GM12872 (cell line): ENCODE measurements at regions not wholly inside any gene's neighbourhood (a gene's known extent, or its start where the extent isn't known, plus 50 kb on each side); places are given as distances from the start of the nearest gene placed in this dataset.

Source experiments
- CTCF ChIP-seq: IDR thresholded peaks from 3 replicates; pipeline ENCODE4 v1.5.1; 2011; ENCODE audit warnings: low read depth, mild to moderate bottlenecking, low read length, moderate library complexity; ENCODE audit not compliant: insufficient read depth

GRCh38 chr2:238686223-238686622 is 161.7 kb upstream of the TWIST2 start:
- TF ChIP-seq CTCF = no peak

- TF ChIP-seq CTCF = no peak
Measured at GRCh38 chr2:238688193-238689153, 159.4 kb upstream of the TWIST2 start.

- TF ChIP-seq CTCF = no peak
Measured at GRCh38 chr2:238689331-238689730, 158.6 kb upstream of the TWIST2 start.

- TF ChIP-seq CTCF = no peak
Measured at GRCh38 chr2:238689871-238690389, 158.0 kb upstream of the TWIST2 start.

GRCh38 chr2:238690511-238690910 is 157.4 kb upstream of the TWIST2 start:
- no peak for TF ChIP-seq CTCF

- no peak for TF ChIP-seq CTCF
Measured at GRCh38 chr2:238691596-238692491, 156.0 kb upstream of the TWIST2 start.

GRCh38 chr2:238692562-238692961 is 155.3 kb upstream of the TWIST2 start:
- no peak for TF ChIP-seq CTCF
